HCT116 (cell line): ENCODE measurements at regions not wholly inside any gene's neighbourhood (a gene's known extent, or its start where the extent isn't known, plus 50 kb on each side); places are given as distances from the start of the nearest gene placed in this dataset.

Experiments used
- ATAC-seq: fragments of 200-7000 bp; cut with Tn5 transposase; 2 replicates; pipeline ENCODE4 v1.9.1; 2020; ENCODE audit warnings: mild to moderate bottlenecking, moderate library complexity
- BruUV-seq: library from RNA; stranded (reverse); fragments of 400-500 nt; replicated peaks from 2 replicates; lab custom pipeline; 2021; lab: Mats Ljungman, UMichigan
- CTCF ChIA-PET: fragments of 300-600 bp; sonication (Branson Sonifier 250); formaldehyde crosslinking; loops from one replicate; lab custom pipeline; 2021; ENCODE audit warnings: antibody characterized with exemption; lab: Charles Lee
- POLR2A ChIA-PET: fragments of 300-600, 350-600 bp; sonication (Branson Sonifier 250); formaldehyde crosslinking; loops from one replicate; lab custom pipeline; 2021; ENCODE audit warnings: antibody characterized with exemption; lab: Charles Lee
- RAD21 ChIA-PET, 2 experiments: fragments of 300-600 bp; sonication (Branson Sonifier 250); formaldehyde crosslinking; loops; one replicate each; lab custom pipeline; 2023; ENCODE audit warnings: low total read pairs in 2 of 2; ENCODE audit not compliant: uncharacterized antibody in 2 of 2, unreplicated experiment in 2 of 2, low non-redundant PET in 1 of 2; lab: Charles Lee
- DNase-seq: peaks from one replicate; pipeline ENCODE4 v3.0.0-alpha.2; 2010; ENCODE audit warnings: low read depth, low spot score
- H2AFZ ChIP-seq: fragments of 200-600 bp; shearing (Covaris generic), sonication (generic); 2 replicates; pipeline ENCODE4 v1.6.1; 2017; ENCODE audit warnings: low read depth, mixed run types, mixed read lengths, antibody characterized with exemption, low read length; ENCODE audit not compliant: poor library complexity, severe bottlenecking
- H3K27ac ChIP-seq: 2 replicates; pipeline ENCODE4 v1.5.1; 2012; ENCODE audit warnings: low read depth, low read length
- H3K27me3 ChIP-seq: fragments of 200-600 bp; sonication (generic); 2 replicates; pipeline ENCODE4 v1.6.1; 2016; ENCODE audit warnings: mixed run types, low read length, mixed read lengths; ENCODE audit not compliant: insufficient read depth
- H3K36me3 ChIP-seq, 2 experiments: fragments of 200-500 bp in 1 of 2; fragments of 200-600 bp in 1 of 2; sonication (Bioruptor generic) in 1 of 2; sonication (generic) in 1 of 2; 2 replicates each; pipeline versions ENCODE4 v1.5.1 to v1.6.1; 2014 to 2016; ENCODE audit warnings: low read length in 2 of 2, inconsistent platforms in 1 of 2, mixed read lengths in 1 of 2, mixed run types in 1 of 2; ENCODE audit not compliant: insufficient read depth in 2 of 2, control insufficient read depth in 1 of 2
- H3K4me1 ChIP-seq, 2 experiments: fragments of 200-600 bp in 1 of 2; sonication (generic) in 1 of 2; 2 replicates each; pipeline versions ENCODE4 v1.5.1 to v1.6.1; 2012 to 2017; ENCODE audit warnings: low read length in 2 of 2, inconsistent platforms in 1 of 2, mild to moderate bottlenecking in 1 of 2, mixed read lengths in 1 of 2, mixed run types in 1 of 2, moderate library complexity in 1 of 2; ENCODE audit not compliant: insufficient read depth in 2 of 2, control insufficient read depth in 1 of 2
- H3K4me2 ChIP-seq: fragments of 200-600 bp; sonication (generic); 2 replicates; pipeline ENCODE4 v1.6.1; 2017; ENCODE audit warnings: mixed run types, low read length, mixed read lengths
- H3K4me3 ChIP-seq, 2 experiments: fragments of 200-600 bp in 1 of 2; sonication (generic) in 1 of 2; replicated peaks in 1 of 2; 2 replicates each; pipeline ENCODE4 v1.5.1; 2011 to 2016; ENCODE audit warnings: low read length in 2 of 2, control low read depth in 1 of 2, low read depth in 1 of 2, mild to moderate bottlenecking in 1 of 2, mixed read lengths in 1 of 2, mixed run types in 1 of 2
- H3K79me2 ChIP-seq: fragments of 200-600 bp; sonication (generic); 2 replicates; pipeline ENCODE4 v1.6.1; 2017; ENCODE audit warnings: mild to moderate bottlenecking, mixed run types, low read length, moderate library complexity, mixed read lengths; ENCODE audit not compliant: insufficient read depth
- H3K9ac ChIP-seq: fragments of 200-600 bp; sonication (generic); 2 replicates; pipeline ENCODE4 v1.6.1; 2016; ENCODE audit warnings: low read length, mixed read lengths
- H3K9me2 ChIP-seq: fragments of 200-600 bp; sonication (generic), shearing (Covaris generic); 2 replicates; pipeline ENCODE4 v1.6.1; 2017; ENCODE audit warnings: mixed run types, mild to moderate bottlenecking, moderate library complexity; ENCODE audit not compliant: insufficient read depth
- H3K9me3 ChIP-seq, 2 experiments: fragments of 200-500 bp in 1 of 2; fragments of 200-600 bp in 1 of 2; sonication (Bioruptor generic) in 1 of 2; sonication (generic) in 1 of 2; 2 replicates each; pipeline ENCODE4 v1.6.1; 2014 to 2017; ENCODE audit warnings: low read length in 2 of 2, mixed read lengths in 2 of 2, inconsistent platforms in 1 of 2, low read depth in 1 of 2, mild to moderate bottlenecking in 1 of 2, mixed run types in 1 of 2, moderate library complexity in 1 of 2; ENCODE audit not compliant: control insufficient read depth in 1 of 2, insufficient read depth in 1 of 2
- H4K20me1 ChIP-seq: fragments of 200-600 bp; sonication (generic), shearing (Covaris generic); 2 replicates; pipeline ENCODE4 v1.6.1; 2017; ENCODE audit warnings: mixed run types, mild to moderate bottlenecking, moderate library complexity; ENCODE audit not compliant: insufficient read depth
- CBX3 ChIP-seq: IDR thresholded peaks from 2 replicates; pipeline ENCODE4 v1.6.1; 2012; ENCODE audit warnings: low read depth
- CEBPB ChIP-seq: IDR thresholded peaks from 2 replicates; pipeline ENCODE4 v1.6.1; 2012; ENCODE audit warnings: low read depth
- EGR1 ChIP-seq: IDR thresholded peaks from 2 replicates; pipeline ENCODE4 v1.6.1; 2012; ENCODE audit warnings: low read depth
- FOSL1 ChIP-seq: IDR thresholded peaks from 2 replicates; pipeline ENCODE4 v1.6.1; 2012; ENCODE audit warnings: low read depth
- JUND ChIP-seq: IDR thresholded peaks from 2 replicates; pipeline ENCODE4 v1.6.1; 2012
- POLR2A ChIP-seq: IDR thresholded peaks from 2 replicates; pipeline ENCODE4 v1.7.0; 2011; ENCODE audit warnings: borderline replicate concordance; ENCODE audit not compliant: insufficient read depth, insufficient read length; ENCODE audit errors: extremely low read depth
- POLR2AphosphoS5 ChIP-seq: IDR thresholded peaks from 2 replicates; pipeline ENCODE4 v1.6.1; 2011; ENCODE audit warnings: mild to moderate bottlenecking, low read depth, low read length, moderate library complexity
- SP1 ChIP-seq: IDR thresholded peaks from 2 replicates; pipeline ENCODE4 v1.6.1; 2012; ENCODE audit warnings: low read depth
- intact Hi-C: fragments of 100-400 bp; cut with micrococcal nuclease; formaldehyde crosslinking; loops from 2 replicates; pipeline ENCODE4 v1.10.0; 2022
- TF ChIP-seq, protein P1 (sequence below): IDR thresholded peaks from 2 replicates; pipeline ENCODE4 v1.6.1; 2012; ENCODE audit warnings: low read depth
- TF ChIP-seq, protein P2 (sequence below): IDR thresholded peaks from 2 replicates; pipeline ENCODE4 v1.6.1; 2012

DNA sequence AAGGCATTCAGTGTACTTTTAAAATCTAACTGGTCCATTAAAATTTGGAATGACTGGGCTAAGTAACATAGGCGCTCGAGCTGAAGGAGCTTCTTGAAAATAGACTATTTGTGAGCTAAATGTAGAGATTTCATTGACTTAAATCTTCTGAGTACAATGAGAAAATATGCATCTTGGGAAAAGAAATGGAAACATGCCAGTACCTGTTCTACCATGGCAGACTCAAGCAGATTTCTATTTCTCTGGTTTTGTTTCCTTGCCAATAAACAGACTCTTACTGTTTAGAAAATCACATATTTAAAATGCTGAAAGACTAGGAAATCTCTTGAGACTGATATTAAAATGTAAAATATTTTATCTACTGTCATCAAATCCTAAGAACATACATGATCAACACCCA is 678.1 kb downstream of the FAT4 start (continued):
- TF ChIP-seq EGR1 (no peak), CEBPB (no peak), JUND (no peak)
- TF ChIP-seq, protein P1, sequence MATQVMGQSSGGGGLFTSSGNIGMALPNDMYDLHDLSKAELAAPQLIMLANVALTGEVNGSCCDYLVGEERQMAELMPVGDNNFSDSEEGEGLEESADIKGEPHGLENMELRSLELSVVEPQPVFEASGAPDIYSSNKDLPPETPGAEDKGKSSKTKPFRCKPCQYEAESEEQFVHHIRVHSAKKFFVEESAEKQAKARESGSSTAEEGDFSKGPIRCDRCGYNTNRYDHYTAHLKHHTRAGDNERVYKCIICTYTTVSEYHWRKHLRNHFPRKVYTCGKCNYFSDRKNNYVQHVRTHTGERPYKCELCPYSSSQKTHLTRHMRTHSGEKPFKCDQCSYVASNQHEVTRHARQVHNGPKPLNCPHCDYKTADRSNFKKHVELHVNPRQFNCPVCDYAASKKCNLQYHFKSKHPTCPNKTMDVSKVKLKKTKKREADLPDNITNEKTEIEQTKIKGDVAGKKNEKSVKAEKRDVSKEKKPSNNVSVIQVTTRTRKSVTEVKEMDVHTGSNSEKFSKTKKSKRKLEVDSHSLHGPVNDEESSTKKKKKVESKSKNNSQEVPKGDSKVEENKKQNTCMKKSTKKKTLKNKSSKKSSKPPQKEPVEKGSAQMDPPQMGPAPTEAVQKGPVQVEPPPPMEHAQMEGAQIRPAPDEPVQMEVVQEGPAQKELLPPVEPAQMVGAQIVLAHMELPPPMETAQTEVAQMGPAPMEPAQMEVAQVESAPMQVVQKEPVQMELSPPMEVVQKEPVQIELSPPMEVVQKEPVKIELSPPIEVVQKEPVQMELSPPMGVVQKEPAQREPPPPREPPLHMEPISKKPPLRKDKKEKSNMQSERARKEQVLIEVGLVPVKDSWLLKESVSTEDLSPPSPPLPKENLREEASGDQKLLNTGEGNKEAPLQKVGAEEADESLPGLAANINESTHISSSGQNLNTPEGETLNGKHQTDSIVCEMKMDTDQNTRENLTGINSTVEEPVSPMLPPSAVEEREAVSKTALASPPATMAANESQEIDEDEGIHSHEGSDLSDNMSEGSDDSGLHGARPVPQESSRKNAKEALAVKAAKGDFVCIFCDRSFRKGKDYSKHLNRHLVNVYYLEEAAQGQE = no peak

DNA sequence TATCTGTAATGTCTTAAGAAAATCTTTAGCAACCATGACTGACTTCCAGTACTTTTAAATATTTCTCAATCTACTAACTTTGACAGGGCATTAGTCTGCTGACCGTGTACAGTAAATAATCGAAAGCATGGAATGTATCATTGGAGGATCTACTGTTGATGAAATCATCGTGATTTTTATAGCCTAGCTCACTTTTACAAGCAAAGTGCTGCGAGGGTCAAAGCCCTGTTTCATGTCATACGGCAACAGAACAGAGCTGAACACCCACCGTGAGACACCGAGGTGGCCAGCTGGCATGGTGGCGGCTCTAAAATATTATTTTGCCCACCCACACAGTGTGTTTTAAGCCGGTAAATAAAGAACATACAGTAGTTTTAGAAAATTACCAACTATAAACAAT is 679.3 kb downstream of the FAT4 start:
- no peak overlapping the region for H2AFZ ChIP-seq
- RAD21 ChIA-PET = no interaction called here
- H3K27ac ChIP-seq = no peak overlapping the region
- CTCF ChIA-PET = no interaction called here
- H3K9me2 ChIP-seq = no peaks in the 10 kb centered on the region; the same call in 1 of the 2 replicates
- H3K9me3 ChIP-seq = no peaks in the 10 kb centered on the region
- H3K4me3 ChIP-seq = no peak overlapping the region
- no peak for ATAC-seq
- H3K4me1 ChIP-seq = no peaks in the 10 kb centered on the region
- H3K79me2 ChIP-seq = no peaks in the 10 kb centered on the region
- POLR2A ChIA-PET = no interaction called here
- intact Hi-C loops = no loop called here
- H3K36me3 ChIP-seq = no peaks in the 10 kb centered on the region
- no peak overlapping the region for H3K9ac ChIP-seq
- DNase-seq = no peak
- no peak for TF ChIP-seq POLR2A
- TF ChIP-seq CEBPB = no peak
- TF ChIP-seq JUND = no peak
- TF ChIP-seq SP1 = no peak
- TF ChIP-seq FOSL1 = no peak
- no peak for TF ChIP-seq POLR2AphosphoS5
- no peak for TF ChIP-seq CBX3
- TF ChIP-seq, protein P2, sequence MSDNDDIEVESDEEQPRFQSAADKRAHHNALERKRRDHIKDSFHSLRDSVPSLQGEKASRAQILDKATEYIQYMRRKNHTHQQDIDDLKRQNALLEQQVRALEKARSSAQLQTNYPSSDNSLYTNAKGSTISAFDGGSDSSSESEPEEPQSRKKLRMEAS = no peak
- no peaks in the 10 kb centered on the region for H4K20me1 ChIP-seq
- H3K4me2 ChIP-seq = no peak overlapping the region
- no peaks in the 10 kb centered on the region for H3K27me3 ChIP-seq
- no TSS peak for BruUV-seq
